GM18858 (cell line): ENCODE measurements at regions not wholly inside any gene's neighbourhood (a gene's known extent, or its start where the extent isn't known, plus 50 kb on each side); places are given as distances from the start of the nearest gene placed in this dataset.

Source experiments
- ATAC-seq: cut with Tn5 transposase; IDR thresholded peaks from one replicate; pipeline ENCODE4 v1.9.1; 2021; ENCODE audit not compliant: unreplicated experiment

DNA sequence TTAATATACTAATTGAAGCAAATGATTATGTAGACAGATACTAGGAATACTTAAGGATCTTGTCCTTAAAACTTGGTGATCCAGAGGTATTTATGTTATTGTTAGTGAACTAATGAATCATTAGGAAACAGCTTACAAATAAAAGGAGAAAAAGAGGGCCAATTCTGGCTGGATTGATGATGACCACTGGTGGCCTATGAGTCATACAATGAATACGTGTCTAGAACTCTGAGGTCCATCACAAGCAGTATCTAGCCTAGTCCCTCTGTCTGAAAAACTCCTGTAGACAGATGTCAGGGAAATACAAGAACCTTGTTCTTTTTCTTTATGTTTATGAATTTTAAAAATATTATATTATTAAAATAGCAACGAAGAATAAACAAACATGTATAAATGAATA, 51.7 kb upstream of the RTL1 start:
- no peak for ATAC-seq

DNA sequence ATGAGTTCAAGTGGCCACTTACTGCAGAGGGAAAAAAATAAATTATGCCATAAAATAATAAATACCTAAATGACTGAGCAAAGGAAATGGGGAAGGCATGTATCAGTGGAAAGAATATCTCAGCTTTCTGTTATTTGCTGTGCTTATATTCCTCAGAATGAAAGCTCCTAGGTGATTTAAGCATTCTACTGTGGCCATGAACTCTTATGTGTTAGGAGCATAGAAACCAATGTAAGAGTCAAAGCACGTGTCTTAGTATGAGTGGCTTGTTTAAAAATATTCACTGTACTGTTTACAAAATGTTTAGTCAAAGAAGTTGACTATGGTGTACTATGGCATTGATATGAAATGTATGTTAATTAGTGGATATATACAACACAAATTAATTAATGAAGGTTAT, 59.0 kb upstream of the RTL1 start:
- no peak for ATAC-seq

DNA sequence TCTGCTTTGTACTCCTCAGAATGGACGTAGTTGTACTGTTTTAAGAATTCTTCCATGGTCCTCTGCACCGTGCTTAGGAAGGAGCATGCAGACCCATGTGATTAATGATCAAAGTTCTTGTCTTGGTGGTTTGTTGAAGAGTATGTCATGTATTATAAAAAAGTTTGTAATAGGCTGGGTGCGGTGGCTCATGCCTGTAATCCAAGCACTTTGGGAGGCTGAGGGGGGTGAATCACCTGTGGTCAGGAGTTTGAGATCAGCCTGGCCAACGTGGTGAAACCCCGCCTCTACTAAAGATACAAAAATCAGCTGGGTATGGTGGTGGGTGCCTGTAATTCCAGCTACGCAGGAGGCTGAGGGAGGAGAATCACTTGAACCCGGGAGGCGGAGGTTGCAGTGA, 61.8 kb upstream of the RTL1 start:
- ATAC-seq = no peak

DNA sequence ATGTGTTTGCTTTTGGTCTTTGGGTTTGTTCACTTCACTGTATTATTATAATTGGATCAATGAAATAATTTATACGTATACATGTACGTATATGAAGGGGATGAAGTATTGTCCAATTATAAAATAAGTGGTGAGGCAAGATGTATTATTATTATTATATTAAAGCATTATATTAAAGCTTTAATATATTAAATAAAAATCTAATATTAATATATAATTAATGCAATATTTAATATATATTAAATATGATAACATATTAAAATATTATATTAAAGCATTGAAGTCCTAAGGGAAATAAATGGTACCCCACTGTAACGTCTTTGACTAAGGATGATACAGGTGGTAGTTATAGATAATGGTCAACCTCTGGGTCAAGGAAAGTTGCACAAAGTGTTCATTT, 63.7 kb upstream of the RTL1 start:
- no peak for ATAC-seq

DNA sequence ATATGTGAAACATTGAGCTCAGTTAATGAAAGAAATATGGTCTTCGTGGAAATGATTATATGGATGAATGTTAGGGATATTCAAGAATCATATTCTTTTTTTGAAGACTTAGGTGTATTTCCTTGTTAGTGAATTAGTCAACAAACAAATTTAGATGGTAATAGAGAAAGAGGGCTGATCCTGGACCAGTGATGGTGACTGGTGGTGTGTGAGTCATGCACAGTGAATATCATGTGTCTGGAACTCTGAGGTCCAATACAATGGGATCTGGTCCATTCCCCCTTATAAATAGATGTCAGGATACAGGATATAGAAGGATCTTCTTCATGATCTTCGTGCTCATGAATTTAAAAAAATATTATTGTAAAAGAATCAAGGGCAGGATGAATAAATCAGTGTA, 64.4 kb upstream of the RTL1 start:
- no peak for ATAC-seq

DNA sequence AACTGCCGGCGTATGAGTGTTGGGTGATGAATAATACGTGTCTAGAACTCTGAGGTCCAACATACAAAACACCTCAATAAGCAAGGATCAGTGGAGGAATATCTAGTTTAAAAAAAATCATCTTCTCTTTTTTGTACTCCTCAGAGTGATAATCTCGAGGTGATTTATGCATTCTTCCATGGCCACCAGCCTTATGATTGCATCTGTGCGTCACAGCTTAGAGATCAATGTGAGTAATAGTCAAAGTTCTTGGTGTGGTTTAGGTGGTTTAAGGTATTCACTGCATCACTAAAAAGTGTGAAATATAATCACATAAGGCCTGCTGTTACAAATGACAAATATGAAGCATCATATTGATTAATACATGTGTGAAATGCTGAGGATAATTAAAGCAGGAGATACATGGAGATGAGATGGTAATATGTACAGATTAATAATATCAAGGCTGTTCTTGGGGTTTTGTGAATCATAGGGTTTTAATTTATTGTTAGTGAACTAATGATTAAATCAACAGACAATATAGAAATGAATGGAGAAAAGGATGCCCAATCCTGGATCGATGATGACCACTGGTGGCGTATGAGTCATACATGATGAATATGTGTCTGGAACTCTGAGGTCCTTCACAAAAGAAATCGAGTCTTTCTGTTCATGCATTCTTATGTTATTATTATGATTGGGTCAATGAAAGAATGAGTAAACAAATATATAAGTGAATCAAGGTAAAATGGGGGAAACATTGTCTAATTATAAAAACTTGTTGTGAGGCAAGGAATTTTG, 68.8 kb upstream of the RTL1 start:
- ATAC-seq = no peak

DNA sequence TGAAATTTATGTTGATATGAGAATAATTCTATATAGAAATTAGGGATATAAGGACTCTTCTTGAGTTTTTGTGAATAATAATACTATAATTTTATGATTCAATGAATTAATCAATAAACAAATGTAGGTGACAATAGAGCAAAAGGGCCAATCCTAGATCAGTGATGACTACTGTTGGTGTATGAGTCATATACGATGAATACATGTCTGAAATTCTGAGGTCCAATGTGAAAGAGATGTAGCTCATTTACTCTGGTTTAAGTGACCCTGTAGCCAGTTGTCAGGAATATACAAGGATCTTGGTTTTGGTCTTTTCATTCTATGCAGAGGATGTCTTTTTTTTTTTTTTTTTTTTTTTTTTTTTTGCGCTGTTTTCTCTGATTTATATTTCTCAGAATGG, 72.1 kb upstream of the RTL1 start:
- no peak for ATAC-seq

DNA sequence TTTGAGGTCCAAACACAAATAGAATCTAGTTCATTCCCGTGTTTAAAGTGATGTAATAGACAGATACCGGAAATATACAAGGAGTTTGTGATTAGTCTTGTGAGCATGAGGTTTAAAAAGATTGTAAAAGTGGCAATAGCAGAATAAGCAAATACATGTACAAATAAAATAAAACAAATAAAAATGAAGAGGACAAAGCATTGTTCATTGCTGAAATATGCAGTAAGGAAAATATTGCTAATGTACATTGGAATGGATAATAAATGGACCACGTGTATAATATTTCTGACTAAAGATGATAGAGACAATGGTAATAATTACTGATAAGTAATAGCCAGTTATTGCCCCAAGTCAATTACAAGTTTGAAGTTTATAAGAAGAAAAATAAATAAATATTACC, 75.6 kb upstream of the RTL1 start:
- ATAC-seq = no peak

DNA sequence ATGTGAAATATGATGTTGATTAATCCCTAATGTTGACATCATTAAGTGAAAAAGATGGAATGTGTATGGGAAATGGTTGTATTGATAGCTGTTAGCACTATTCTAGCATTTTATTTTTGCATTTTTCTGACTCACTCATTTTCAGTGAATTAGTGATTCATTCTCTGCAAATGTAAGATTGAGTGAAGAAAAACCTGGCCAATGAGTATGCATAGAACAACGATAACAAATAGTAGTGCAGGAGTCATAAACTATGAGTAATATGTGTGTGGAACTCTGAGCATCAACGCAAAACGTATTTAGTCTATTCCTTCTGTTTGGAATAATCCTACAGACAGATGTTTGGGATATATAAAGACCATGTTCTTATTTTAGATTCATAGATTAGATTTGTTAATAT, 76.3 kb upstream of the RTL1 start:
- no peak for ATAC-seq

DNA sequence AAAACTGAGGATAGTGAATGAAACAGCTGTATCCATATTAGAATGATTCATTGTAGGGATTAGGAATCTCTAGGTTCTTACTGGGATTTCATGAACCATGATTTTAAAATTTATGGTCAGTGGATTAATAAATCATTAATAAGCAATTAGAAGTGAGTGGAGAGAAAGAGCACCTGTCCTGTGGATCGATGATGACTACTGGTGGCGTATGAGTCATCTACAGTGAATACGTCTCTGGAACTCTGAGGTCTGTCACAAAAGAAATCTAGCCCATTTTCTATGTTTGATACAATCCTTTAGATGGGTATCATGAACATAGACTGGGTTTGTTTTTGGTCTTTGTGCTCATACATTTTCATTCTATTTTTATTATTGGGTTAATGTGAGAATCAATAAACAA, 77.3 kb upstream of the RTL1 start:
- ATAC-seq = no peak

DNA sequence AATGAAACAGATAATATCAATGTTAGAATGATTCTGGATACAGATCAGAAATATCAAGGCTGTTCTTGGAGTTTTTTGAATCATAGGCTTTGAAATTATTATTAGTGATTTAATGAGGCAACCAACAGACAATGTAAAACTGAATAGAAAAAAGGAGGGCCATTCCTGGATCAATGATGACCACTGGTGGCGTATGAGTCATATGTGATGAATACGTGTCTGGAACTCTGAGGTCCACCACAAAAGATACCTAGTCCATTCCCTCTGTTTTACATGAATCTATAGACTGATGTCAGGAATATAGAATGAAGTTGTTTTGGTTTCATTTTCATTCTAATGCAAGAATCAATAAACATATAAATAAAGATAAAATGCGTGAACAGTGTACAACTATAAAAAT, 78.3 kb upstream of the RTL1 start:
- ATAC-seq = no peak

DNA sequence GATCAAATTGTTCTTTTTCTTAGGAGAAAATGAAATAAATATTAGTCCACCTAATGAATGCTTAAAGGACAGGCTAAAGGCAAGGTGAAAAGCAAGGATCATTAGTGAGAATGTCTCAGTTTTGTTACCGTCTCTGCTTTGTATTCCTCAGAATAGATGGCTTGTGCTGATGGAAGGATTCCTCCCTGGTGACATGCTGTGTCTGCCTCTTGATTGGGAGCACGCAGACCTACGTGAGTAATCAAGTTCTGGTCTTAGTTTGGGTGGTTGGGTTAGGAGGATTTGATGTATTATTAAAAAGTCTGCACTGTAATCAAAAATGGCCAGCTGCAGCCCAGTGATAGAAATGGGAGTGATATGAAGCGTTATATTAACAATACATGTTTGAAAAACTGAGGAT, 78.8 kb upstream of the RTL1 start:
- no peak for ATAC-seq

DNA sequence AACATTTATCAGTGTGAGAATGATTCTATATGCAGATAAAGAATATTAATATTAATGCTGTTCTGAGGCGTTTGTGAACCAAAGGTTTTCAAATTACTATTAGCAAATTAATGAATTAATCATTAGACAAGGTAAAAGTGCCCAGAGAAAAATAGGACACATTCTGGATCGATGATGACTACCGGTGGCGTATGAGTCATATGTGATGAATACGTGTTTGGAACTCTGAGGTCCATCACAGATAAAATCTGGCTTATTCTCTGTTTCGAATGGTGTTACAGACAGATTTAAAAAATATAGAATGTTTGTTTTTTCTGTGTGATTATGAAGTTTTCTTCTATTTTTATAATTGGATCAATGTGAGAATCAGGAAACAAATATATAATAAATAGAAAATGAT, 79.2 kb upstream of the RTL1 start:
- no peak for ATAC-seq

DNA sequence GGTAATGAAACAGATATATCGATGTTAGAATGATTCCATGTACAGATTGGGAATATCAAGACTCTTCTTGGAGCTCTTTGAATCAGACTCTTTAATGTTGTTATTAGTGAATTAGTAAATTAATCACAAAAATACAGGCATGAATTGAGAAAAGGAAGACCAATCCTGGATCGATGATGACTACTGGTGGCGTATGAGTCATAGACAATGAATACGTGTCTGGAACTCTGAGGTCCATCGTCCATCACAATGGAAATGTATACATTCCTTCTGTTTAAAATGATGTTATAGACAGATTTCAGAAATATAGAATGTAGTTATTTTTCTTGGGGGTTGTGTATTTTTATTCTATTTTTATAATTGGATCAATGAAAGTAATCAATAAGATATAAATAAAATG, 80.2 kb upstream of the RTL1 start:
- ATAC-seq = no peak

DNA sequence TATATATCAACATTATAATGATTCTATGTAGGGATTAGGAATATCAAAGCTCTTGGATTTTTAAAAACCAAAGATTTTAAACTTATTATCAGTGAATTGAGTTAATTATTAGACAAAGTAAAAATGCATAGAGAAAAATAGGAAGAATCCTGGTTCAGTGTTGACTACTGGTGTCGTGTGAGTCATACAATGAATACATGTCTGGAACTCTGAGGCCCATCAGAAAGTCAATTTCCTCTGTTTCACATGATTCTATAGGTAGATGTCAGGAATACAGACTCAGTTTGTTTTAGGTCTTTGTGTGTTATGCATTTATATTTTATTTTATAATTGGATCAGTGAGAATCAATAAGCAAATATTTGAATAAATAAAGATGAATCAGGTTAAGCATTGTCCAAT, 84.5 kb upstream of the RTL1 start:
- no peak for ATAC-seq

DNA sequence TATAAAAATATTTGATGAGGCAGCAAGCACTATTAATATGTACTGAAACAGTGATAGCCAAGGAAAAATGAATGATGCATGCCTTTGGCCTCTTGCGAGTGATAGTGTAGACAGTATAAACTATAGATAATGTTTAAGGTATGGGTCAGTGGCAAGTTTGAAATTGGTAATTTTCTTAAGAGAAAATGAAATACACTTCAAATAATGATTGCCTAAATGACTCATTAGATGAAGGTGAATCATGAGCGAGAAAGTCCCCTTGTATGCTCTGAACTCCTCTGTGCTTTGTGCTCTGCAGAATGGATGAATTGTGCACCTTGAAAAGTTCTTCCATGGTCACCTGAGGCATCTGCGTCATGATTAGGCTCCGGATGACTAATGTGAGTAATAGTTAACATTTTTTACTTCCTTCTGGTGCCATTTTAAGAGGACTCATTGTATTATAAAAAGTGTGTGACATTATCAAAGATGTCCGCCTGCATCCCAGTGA, 84.9 kb upstream of the RTL1 start:
- no peak for ATAC-seq

DNA sequence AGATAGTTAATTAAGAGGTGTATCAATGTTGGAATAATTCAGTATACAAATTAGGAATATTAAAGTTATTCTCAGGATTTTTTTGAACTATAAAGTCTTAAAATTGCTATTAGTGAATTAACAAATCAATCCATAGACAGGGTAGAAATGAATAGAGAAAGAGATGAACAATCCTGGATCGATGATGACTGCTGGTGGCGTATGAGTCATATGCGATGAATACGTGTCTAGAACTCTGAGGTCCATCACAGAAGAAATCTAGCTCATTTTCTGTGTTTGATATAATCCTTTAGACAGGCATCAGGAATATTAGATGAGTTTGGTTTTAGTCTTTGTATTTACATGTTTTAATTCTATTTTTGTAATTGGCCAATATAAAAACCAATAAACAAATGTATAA, 85.4 kb upstream of the RTL1 start:
- no peak for ATAC-seq

DNA sequence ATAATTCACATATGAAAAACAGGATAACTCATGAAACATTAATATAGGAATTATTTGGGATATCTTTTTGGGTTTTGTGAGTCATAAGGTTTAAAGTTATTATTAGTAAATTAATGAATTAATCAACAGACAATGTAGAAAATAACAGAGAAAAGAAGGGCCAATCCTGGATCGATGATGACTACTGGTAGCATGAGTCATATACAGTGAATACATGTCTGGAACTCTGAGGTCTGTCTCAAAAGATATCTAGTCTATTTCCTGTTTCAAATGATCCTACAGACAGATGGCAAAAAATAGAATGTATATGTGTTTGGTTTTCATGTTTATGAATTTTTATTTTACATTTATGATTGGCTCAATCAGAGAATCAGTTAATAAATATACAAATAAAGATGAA, 86.4 kb upstream of the RTL1 start:
- no peak for ATAC-seq

DNA sequence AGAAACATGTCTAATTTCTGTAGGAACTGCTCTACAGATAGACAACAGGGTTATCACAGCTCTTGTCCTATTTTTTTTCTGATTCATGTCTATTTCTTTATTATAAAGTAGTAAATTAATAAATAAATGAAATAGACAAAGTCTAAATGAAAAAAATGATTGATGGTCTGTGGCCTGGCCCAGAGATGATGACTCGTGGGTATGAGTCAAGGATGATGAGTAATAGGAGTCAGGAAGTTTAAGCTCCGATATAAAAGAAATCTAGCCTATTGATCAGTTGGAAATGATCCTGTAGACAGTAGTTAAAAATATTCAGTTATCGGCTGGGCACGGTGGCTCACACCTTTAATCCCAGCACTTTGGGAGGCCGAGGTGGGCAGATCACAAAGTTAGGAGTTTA, 90.6 kb upstream of the RTL1 start:
- ATAC-seq = no peak

DNA sequence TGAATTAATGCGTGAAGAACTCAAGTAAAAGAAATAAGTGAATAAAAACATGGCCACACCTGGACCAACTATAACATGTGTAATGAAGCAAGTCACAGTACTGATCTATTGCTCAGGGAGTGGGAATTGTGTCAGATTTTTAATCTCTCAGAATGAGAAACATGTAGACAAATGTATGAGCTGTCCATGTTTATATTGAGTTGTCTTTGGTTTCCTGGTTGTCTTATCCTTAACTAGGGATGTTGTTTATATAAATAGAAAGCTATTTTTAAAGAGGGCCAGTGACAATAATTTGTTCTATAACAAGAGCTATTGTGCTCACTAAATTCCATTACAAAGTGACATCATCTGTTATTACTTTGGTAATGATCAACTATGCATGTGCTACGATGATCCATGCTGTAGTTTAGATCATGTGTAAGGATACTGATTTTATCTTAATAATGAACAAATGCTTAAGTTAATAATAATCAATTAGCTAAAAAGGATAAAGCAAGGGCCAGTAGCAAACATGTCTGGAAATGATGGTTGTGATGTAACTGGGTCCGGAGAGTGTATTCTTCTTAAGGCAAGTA, 91.3 kb upstream of the RTL1 start:
- ATAC-seq = no peak

DNA sequence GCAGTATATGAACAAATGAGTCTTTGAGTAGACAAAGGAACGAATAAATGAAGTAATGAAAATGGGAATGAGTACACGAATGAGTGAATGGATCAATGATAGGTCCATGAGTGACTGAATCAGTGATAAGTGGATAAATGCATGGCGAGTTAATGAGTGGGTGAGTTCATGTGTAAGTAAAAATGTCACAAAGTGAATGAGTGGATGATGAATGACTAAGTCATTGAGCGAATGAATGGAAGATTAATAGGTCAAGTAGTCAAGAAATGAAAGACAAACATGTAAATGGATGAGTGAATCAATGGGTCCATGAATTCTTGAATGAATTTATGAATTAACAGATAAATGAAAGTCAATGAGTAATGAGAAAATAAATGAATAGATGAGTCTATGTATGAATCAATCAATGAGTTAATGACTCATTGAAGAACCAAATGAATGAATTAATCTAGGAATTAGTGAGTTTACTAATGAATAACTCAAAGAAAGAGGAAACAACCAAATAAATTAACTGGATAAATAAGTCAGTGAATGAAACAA, 97.3 kb upstream of the RTL1 start:
- ATAC-seq = no peak

DNA sequence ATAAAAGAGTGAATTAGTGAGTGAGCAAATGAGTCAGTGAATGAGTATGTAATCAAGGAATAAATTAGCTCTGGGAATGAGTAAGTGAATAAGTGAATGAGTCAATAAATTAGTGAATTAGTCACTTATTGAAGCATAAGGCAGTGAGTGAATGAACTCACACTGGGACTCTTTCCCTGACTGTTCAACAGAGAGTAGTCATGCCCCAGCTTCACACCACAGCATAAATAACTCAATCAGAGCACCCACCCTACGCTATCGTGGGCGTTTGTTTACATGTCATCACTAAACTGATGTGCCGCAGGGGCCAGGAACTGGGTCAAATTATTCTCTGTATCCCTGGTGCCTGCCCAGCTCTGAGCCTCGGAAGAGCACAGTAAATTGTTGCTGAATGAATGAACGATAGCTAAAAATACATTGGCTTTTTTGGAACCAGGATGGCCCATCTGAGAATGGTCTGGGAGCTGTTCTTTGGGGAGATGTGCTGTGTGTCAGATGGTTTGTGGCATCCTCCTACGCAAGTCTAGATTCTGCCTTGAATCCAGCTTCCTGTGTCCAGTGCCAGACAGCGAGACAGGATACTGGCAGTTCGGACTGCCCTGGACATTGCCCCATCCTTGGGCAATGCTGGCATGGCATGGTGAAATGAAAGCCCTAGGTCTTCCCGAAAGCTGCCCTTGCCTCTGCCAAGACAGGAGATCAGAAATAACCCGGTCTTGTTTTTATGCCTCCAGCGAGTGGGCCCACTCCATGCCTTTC, 98.0 kb upstream of the RTL1 start:
- ATAC-seq = no peak
